Testis (tissue), 2 donors: ENCODE measurements at regions not wholly inside any gene's neighbourhood (a gene's known extent, or its start where the extent isn't known, plus 50 kb on each side); places are given as distances from the start of the nearest gene placed in this dataset.

Experiments
- POLR2A ChIP-seq: fragments of 450-650 bp; IDR thresholded peaks from one replicate; pipeline ENCODE4 v1.6.1; 2017; ENCODE audit warnings: antibody characterized with exemption, mild to moderate bottlenecking, moderate library complexity
- TF ChIP-seq, protein P1 (sequence below), 3 experiments: fragments of 450-650 bp in 2 of 3; fragments of 200-600 bp in 1 of 3; sonication (generic) in 1 of 3; IDR thresholded peaks; one replicate each; pipeline ENCODE4 v1.5.1; 2016 to 2019; ENCODE audit warnings: antibody characterized with exemption in 3 of 3, mild to moderate bottlenecking in 2 of 3, moderate library complexity in 1 of 3

GRCh38 chr21:32096411-32096810, 182.4 kb downstream of the MIS18A start:
- TF ChIP-seq, protein P1, sequence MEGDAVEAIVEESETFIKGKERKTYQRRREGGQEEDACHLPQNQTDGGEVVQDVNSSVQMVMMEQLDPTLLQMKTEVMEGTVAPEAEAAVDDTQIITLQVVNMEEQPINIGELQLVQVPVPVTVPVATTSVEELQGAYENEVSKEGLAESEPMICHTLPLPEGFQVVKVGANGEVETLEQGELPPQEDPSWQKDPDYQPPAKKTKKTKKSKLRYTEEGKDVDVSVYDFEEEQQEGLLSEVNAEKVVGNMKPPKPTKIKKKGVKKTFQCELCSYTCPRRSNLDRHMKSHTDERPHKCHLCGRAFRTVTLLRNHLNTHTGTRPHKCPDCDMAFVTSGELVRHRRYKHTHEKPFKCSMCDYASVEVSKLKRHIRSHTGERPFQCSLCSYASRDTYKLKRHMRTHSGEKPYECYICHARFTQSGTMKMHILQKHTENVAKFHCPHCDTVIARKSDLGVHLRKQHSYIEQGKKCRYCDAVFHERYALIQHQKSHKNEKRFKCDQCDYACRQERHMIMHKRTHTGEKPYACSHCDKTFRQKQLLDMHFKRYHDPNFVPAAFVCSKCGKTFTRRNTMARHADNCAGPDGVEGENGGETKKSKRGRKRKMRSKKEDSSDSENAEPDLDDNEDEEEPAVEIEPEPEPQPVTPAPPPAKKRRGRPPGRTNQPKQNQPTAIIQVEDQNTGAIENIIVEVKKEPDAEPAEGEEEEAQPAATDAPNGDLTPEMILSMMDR (IDR thresholded peaks at IDR 0.05) = no peak
- TF ChIP-seq POLR2A = no peak
